ENCODE measurements at regions not wholly inside any gene's neighbourhood (a gene's known extent, or its start where the extent isn't known, plus 50 kb on each side); places are given as distances from the start of the nearest gene placed in this dataset.

- no peak overlapping the region for H2AFZ ChIP-seq (ENCODE audit: low read depth, low read length)
- DNase-seq (ENCODE audit: low read depth, low spot score) (no peak), FAIRE-seq (no peak)
- ChIA-PET CTCF (no interaction called here), POLR2A (no interaction called here)
- H4K20me1 ChIP-seq (replicated peaks; ENCODE audit: control insufficient read depth, extremely low read depth, insufficient read depth, low read length), result no peaks in the 10 kb centered on the region
- no peaks in the 10 kb centered on the region for H3K36me3 ChIP-seq (ENCODE audit: control insufficient read depth in 2 of 2, extremely low read depth in 1 of 2, insufficient read depth in 2 of 2, low read length in 2 of 2)
- no TSS peak for BruUV-seq (replicated peaks)
- no peak overlapping the region for H3K4me2 ChIP-seq (ENCODE audit: insufficient read depth, low read length)
- H3K4me1 ChIP-seq (ENCODE audit: control insufficient read depth, extremely low read depth, insufficient read depth, low read length), result no peaks in the 10 kb centered on the region
- H3K9ac ChIP-seq (replicated peaks; ENCODE audit: extremely low read depth, insufficient read depth, low read length), result no peak overlapping the region
- H3K4me3 ChIP-seq (replicated peaks in 1 of 3; ENCODE audit: insufficient read depth in 1 of 3, low read depth in 1 of 3, low read length in 3 of 3), result no peak overlapping the region
- dilution Hi-C loops (cut with MboI; ENCODE audit: extremely low pct_ligation_motif_present, low sequenced_read_pairs), result no loop called here
- H3K9me1 ChIP-seq (replicated peaks; ENCODE audit: control insufficient read depth, extremely low read depth, insufficient read depth, low read length), result no peaks in the 10 kb centered on the region
- no peak overlapping the region for H3K27ac ChIP-seq (ENCODE audit: insufficient read depth, low read depth, low read length)
- no peaks in the 10 kb centered on the region for H3K27me3 ChIP-seq (ENCODE audit: control insufficient read depth in 2 of 2, insufficient read depth in 2 of 2, low read length in 2 of 2)
- no peak for TF ChIP-seq MYC (IDR thresholded peaks at IDR 0.05; ENCODE audit: low read depth, low read length)
- TF ChIP-seq, protein P1, sequence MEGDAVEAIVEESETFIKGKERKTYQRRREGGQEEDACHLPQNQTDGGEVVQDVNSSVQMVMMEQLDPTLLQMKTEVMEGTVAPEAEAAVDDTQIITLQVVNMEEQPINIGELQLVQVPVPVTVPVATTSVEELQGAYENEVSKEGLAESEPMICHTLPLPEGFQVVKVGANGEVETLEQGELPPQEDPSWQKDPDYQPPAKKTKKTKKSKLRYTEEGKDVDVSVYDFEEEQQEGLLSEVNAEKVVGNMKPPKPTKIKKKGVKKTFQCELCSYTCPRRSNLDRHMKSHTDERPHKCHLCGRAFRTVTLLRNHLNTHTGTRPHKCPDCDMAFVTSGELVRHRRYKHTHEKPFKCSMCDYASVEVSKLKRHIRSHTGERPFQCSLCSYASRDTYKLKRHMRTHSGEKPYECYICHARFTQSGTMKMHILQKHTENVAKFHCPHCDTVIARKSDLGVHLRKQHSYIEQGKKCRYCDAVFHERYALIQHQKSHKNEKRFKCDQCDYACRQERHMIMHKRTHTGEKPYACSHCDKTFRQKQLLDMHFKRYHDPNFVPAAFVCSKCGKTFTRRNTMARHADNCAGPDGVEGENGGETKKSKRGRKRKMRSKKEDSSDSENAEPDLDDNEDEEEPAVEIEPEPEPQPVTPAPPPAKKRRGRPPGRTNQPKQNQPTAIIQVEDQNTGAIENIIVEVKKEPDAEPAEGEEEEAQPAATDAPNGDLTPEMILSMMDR (IDR thresholded peaks at IDR 0.05; ENCODE audit: extremely low read depth in 1 of 2, insufficient read depth in 1 of 2, low read depth in 1 of 2, low read length in 2 of 2), result no peak
- no peak for TF ChIP-seq JUN (IDR thresholded peaks at IDR 0.05; ENCODE audit: borderline replicate concordance, insufficient read depth, insufficient read length, low read depth)
- TF ChIP-seq GATA2 (IDR thresholded peaks at IDR 0.05; ENCODE audit: insufficient read depth, insufficient read length, low read depth, low read length), result no peak
- no peak for TF ChIP-seq POLR2A (IDR thresholded peaks at IDR 0.05; ENCODE audit: low read depth, low read length)
- no peak for TF ChIP-seq EZH2 (IDR thresholded peaks at IDR 0.05; ENCODE audit: borderline replicate concordance, low read depth, low read length, severe bottlenecking)
- TF ChIP-seq FOS (IDR thresholded peaks at IDR 0.05; ENCODE audit: borderline replicate concordance, insufficient read depth, low read length), result no peak
- TF ChIP-seq, protein P2, sequence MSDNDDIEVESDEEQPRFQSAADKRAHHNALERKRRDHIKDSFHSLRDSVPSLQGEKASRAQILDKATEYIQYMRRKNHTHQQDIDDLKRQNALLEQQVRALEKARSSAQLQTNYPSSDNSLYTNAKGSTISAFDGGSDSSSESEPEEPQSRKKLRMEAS (IDR thresholded peaks at IDR 0.05; ENCODE audit: insufficient read depth, insufficient read length), result no peak
- TF ChIP-seq POLR2AphosphoS5 (IDR thresholded peaks at IDR 0.05; ENCODE audit: insufficient read depth, low read depth, low read length), result no peak
- intact Hi-C loops (cut with micrococcal nuclease), result no loop called here
- H3K79me2 ChIP-seq (ENCODE audit: control insufficient read depth, insufficient read depth, low read length), result no peaks in the 10 kb centered on the region
- no peaks in the 10 kb centered on the region for H3K9me3 ChIP-seq (replicated peaks; ENCODE audit: control insufficient read depth, insufficient read depth, low read length)
These were observed 163.6 kb upstream of the PHYHIPL start for GRCh38 chr10:59012839-59013238.

All from endothelial cell of umbilical vein (primary cell).